ENCODE measurements at regions not wholly inside any gene's neighbourhood (a gene's known extent, or its start where the extent isn't known, plus 50 kb on each side); places are given as distances from the start of the nearest gene placed in this dataset.

GRCh38 chr5:42898760-42899159 is 87.1 kb upstream of the SELENOP start:
- TF ChIP-seq POU2F2 (IDR thresholded peaks at IDR 0.05; ENCODE audit: low read depth, low read length), result no peak
- TF ChIP-seq POLR2A (IDR thresholded peaks at IDR 0.05; ENCODE audit: low read depth, low read length), result no peak
- no peak for TF ChIP-seq POLR2AphosphoS5 (IDR thresholded peaks at IDR 0.05; ENCODE audit: low read depth, low read length)
- no peak for TF ChIP-seq TAF1 (IDR thresholded peaks at IDR 0.05; ENCODE audit: low read depth, low read length)
